HepG2 (cell line): ENCODE measurements at regions not wholly inside any gene's neighbourhood (a gene's known extent, or its start where the extent isn't known, plus 50 kb on each side); places are given as distances from the start of the nearest gene placed in this dataset.

ENCODE experiments used
- GLI4 ChIP-seq: sonication (generic); formaldehyde crosslinking; IDR thresholded peaks from 2 replicates; pipeline ENCODE4 v1.5.1; 2020; ENCODE audit warnings: missing genetic modification reagents, mild to moderate bottlenecking, moderate library complexity, borderline replicate concordance
- JUND ChIP-seq: sonication (generic); formaldehyde crosslinking; IDR thresholded peaks from 2 replicates; pipeline ENCODE4 v1.8.0; 2022; ENCODE audit warnings: mild to moderate bottlenecking, missing genetic modification reagents
- MXD4 ChIP-seq: IDR thresholded peaks from 2 replicates; pipeline ENCODE4 v1.6.1; 2016; ENCODE audit warnings: mild to moderate bottlenecking, missing biosample characterization, missing genetic modification reagents
- NCOA1 ChIP-seq: sonication (generic); formaldehyde crosslinking; IDR thresholded peaks from 2 replicates; pipeline ENCODE4 v1.9.0; 2021; ENCODE audit warnings: missing genetic modification reagents
- SP1 ChIP-seq, 2 experiments: fragments of 450-650 bp in 1 of 2; sonication (generic) in 1 of 2; formaldehyde crosslinking in 1 of 2; IDR thresholded peaks; 2 replicates each; pipeline versions ENCODE4 v1.4.0 to v1.6.1; 2016 to 2020; ENCODE audit warnings: missing genetic modification reagents in 1 of 2
- TF ChIP-seq, protein P1 (sequence below): sonication (generic); formaldehyde crosslinking; IDR thresholded peaks from 2 replicates; pipeline ENCODE4 v1.8.0; 2022; ENCODE audit warnings: low read depth, missing genetic modification reagents
- TF ChIP-seq, protein P2 (sequence below): sonication (generic); formaldehyde crosslinking; IDR thresholded peaks from 2 replicates; pipeline ENCODE4 v1.5.0; 2020; ENCODE audit warnings: mild to moderate bottlenecking, missing genetic modification reagents, moderate library complexity

DNA sequence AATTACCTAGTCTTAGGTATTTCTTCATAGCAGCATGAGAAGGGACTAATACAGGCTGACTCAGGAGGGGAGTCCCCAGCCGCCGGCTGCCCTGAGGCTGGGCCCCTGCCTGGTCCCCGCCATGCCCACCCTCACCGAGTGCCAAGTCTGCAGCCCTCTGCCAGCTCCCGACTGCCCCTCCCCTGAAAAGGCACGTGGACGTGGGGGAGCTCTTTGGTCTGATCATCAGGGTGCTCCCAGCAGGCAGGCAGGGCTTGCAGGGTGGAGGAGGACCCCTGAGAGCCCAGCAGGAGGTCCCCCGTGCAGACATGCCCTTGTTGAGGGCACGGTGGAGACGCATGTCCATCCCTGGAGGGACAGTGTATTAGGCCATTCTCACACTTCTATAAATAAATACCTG is 110.9 kb downstream of the UNCX start:
- no peak for TF ChIP-seq NCOA1 (CRISPR knock-in tag)
- TF ChIP-seq JUND (CRISPR knock-in tag): no peak
- no peak for TF ChIP-seq GLI4
- no peak for TF ChIP-seq SP1 (IDR thresholded peaks at IDR 0.05)
- no peak for TF ChIP-seq SP1 (CRISPR knock-in tag; IDR thresholded peaks at IDR 0.05)
- no peak for TF ChIP-seq MXD4
- TF ChIP-seq, protein P1, sequence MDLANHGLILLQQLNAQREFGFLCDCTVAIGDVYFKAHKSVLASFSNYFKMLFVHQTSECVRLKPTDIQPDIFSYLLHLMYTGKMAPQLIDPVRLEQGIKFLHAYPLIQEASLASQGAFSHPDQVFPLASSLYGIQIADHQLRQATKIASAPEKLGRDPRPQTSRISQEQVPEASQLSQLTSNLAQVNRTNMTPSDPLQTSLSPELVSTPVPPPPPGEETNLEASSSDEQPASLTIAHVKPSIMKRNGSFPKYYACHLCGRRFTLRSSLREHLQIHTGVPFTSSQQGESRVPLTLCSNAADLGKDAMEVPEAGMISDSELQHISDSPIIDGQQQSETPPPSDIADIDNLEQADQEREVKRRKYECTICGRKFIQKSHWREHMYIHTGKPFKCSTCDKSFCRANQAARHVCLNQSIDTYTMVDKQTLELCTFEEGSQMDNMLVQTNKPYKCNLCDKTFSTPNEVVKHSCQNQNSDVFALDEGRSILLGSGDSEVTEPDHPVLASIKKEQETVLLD (CRISPR knock-in tag): no peak
- TF ChIP-seq, protein P2, sequence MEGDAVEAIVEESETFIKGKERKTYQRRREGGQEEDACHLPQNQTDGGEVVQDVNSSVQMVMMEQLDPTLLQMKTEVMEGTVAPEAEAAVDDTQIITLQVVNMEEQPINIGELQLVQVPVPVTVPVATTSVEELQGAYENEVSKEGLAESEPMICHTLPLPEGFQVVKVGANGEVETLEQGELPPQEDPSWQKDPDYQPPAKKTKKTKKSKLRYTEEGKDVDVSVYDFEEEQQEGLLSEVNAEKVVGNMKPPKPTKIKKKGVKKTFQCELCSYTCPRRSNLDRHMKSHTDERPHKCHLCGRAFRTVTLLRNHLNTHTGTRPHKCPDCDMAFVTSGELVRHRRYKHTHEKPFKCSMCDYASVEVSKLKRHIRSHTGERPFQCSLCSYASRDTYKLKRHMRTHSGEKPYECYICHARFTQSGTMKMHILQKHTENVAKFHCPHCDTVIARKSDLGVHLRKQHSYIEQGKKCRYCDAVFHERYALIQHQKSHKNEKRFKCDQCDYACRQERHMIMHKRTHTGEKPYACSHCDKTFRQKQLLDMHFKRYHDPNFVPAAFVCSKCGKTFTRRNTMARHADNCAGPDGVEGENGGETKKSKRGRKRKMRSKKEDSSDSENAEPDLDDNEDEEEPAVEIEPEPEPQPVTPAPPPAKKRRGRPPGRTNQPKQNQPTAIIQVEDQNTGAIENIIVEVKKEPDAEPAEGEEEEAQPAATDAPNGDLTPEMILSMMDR (CRISPR knock-in tag): no peak
